Keratinocyte (primary cell): ENCODE measurements at regions not wholly inside any gene's neighbourhood (a gene's known extent, or its start where the extent isn't known, plus 50 kb on each side); places are given as distances from the start of the nearest gene placed in this dataset.
A peak's percentile ranks its signal among the peaks of the same experiment; 100 is the strongest.

Experiments used
- DNase-seq: peaks from one replicate; pipeline ENCODE4 v3.0.0-alpha.2; 2011; ENCODE audit warnings: low read depth, missing footprints, low spot score
- FAIRE-seq: peaks from 2 replicates; lab custom pipeline; 2011; peaks lifted over from hg19 to GRCh38; lab: Jason Lieb, UNC
- H2AFZ ChIP-seq: 2 replicates; pipeline ENCODE4 v1.6.0; 2012; ENCODE audit warnings: low read length, control low read depth, inconsistent platforms; ENCODE audit not compliant: control insufficient read depth
- H3K27ac ChIP-seq: 2 replicates; pipeline ENCODE4 v1.5.1; 2011; ENCODE audit warnings: low read length; ENCODE audit not compliant: control insufficient read depth, insufficient read depth
- H3K27me3 ChIP-seq: 3 replicates; pipeline ENCODE4 v1.6.0; 2011; ENCODE audit warnings: low read length; ENCODE audit not compliant: control insufficient read depth, insufficient read depth; ENCODE audit errors: extremely low read depth
- H3K36me3 ChIP-seq, 2 experiments: 2 replicates in 1 of 2; 3 replicates in 1 of 2; pipeline ENCODE4 v1.5.1; 2011; ENCODE audit warnings: low read length in 2 of 2, mild to moderate bottlenecking in 1 of 2; ENCODE audit not compliant: control insufficient read depth in 2 of 2, insufficient read depth in 2 of 2; ENCODE audit errors: extremely low read depth in 1 of 2
- H3K4me1 ChIP-seq: 3 replicates; pipeline ENCODE4 v1.5.1; 2011; ENCODE audit warnings: low read length; ENCODE audit not compliant: control insufficient read depth, insufficient read depth; ENCODE audit errors: extremely low read depth
- H3K4me2 ChIP-seq: 3 replicates; pipeline ENCODE4 v1.6.0; 2011; ENCODE audit warnings: low read depth, low read length; ENCODE audit not compliant: control insufficient read depth, insufficient read depth; ENCODE audit errors: extremely low read depth
- H3K4me3 ChIP-seq, 3 experiments: fragments of 200-600 bp in 1 of 3; sonication (generic) in 1 of 3; 2 replicates in 2 of 3; 3 replicates in 1 of 3; pipeline ENCODE4 v1.5.1; 2011 to 2016; ENCODE audit warnings: low read length in 3 of 3, mild to moderate bottlenecking in 3 of 3, control low read depth in 2 of 3, inconsistent platforms in 1 of 3, low read depth in 1 of 3, mixed read lengths in 1 of 3, mixed run types in 1 of 3, moderate library complexity in 1 of 3; ENCODE audit not compliant: control insufficient read depth in 2 of 3, insufficient read depth in 2 of 3; ENCODE audit errors: extremely low read depth in 1 of 3
- H3K79me2 ChIP-seq: 2 replicates; pipeline ENCODE4 v1.6.0; 2012; ENCODE audit warnings: low read length; ENCODE audit not compliant: control insufficient read depth, insufficient read depth
- H3K9ac ChIP-seq: 3 replicates; pipeline ENCODE4 v1.6.0; 2011; ENCODE audit warnings: low read length; ENCODE audit not compliant: control insufficient read depth, insufficient read depth; ENCODE audit errors: extremely low read depth
- H3K9me1 ChIP-seq: 3 replicates; pipeline ENCODE4 v1.6.0; 2011; ENCODE audit warnings: low read length; ENCODE audit not compliant: control insufficient read depth, insufficient read depth; ENCODE audit errors: extremely low read depth
- H3K9me3 ChIP-seq: 2 replicates; pipeline ENCODE4 v1.5.1; 2012; ENCODE audit warnings: low read depth, low read length; ENCODE audit not compliant: control insufficient read depth
- H4K20me1 ChIP-seq: 3 replicates; pipeline ENCODE4 v1.6.0; 2011; ENCODE audit warnings: low read length; ENCODE audit not compliant: control insufficient read depth, insufficient read depth; ENCODE audit errors: extremely low read depth
- CTCF ChIP-seq, 3 experiments: IDR thresholded peaks in 1 of 3; conservative IDR thresholded peaks in 1 of 3; optimal IDR thresholded peaks in 1 of 3; 2 replicates in 2 of 3; 3 replicates in 1 of 3; pipeline versions ENCODE3 to v1.5.1; 2011; ENCODE audit warnings: low read length in 3 of 3, mild to moderate bottlenecking in 3 of 3, moderate library complexity in 2 of 3, control low read depth in 1 of 3, inconsistent platforms in 1 of 3; ENCODE audit not compliant: insufficient read depth in 2 of 3; ENCODE audit errors: extremely low read depth in 1 of 3
- EZH2 ChIP-seq: IDR thresholded peaks from one replicate; pipeline ENCODE4 v1.6.1; 2012; ENCODE audit warnings: inconsistent platforms, mild to moderate bottlenecking, low read length, moderate library complexity
- dilution Hi-C: fragments of 300-500 bp; cut with MboI; formaldehyde crosslinking; loops from one replicate; pipeline ENCODE4 v1.7.0; 2020; ENCODE audit warnings: low sequenced_read_pairs; ENCODE audit not compliant: extremely low pct_ligation_motif_present

GRCh38 chr15:81589671-81590070, 215.7 kb upstream of the TMC3 start:
- Histone ChIP-seq H4K20me1 (no peaks in the 10 kb centered on the region), H3K79me2 (no peaks in the 10 kb centered on the region), H3K27me3 (no peaks in the 10 kb centered on the region), H2AFZ (no peak overlapping the region), H3K4me2 (no peak overlapping the region), H3K9me3 (no peaks in the 10 kb centered on the region), H3K27ac (no peak overlapping the region), H3K9ac (no peak overlapping the region), H3K9me1 (no peaks in the 10 kb centered on the region), H3K36me3 (no peaks in the 10 kb centered on the region), H3K4me3 (no peak overlapping the region), H3K4me1 (peaks cover 5% of the 10 kb centered on the region)
- DNase-seq (no peak), FAIRE-seq (no peak)
- dilution Hi-C loops = no loop called here
- TF ChIP-seq EZH2 (no peak), CTCF (optimal IDR thresholded peaks at IDR 0.05 in 1 of 3, IDR thresholded peaks at IDR 0.05 in 1 of 3, conservative IDR thresholded peaks at IDR 0.05 in 1 of 3; ENCODE audit: extremely low read depth in 1 of 3, insufficient read depth in 2 of 3, low read length in 3 of 3) (no peak)

GRCh38 chr15:81575436-81576123, 201.6 kb upstream of the TMC3 start:
- Histone ChIP-seq H3K4me3 (no peak overlapping the region), H3K27me3 (no peaks in the 10 kb centered on the region), H4K20me1 (no peaks in the 10 kb centered on the region), H3K4me1 (peaks cover 6% of the 10 kb centered on the region), H3K27ac (no peak overlapping the region), H3K4me2 (peak overlapping the region; percentile 37), H3K9me3 (no peaks in the 10 kb centered on the region), H3K9ac (no peak overlapping the region), H2AFZ (no peak overlapping the region), H3K79me2 (no peaks in the 10 kb centered on the region), H3K36me3 (no peaks in the 10 kb centered on the region), H3K9me1 (no peaks in the 10 kb centered on the region)
- peak; percentile 34 for FAIRE-seq
- peak; percentile 1 for DNase-seq
- dilution Hi-C loops = no loop called here
- no peak for TF ChIP-seq EZH2
- TF ChIP-seq CTCF (optimal IDR thresholded peaks at IDR 0.05 in 1 of 3, IDR thresholded peaks at IDR 0.05 in 1 of 3, conservative IDR thresholded peaks at IDR 0.05 in 1 of 3; ENCODE audit: extremely low read depth in 1 of 3, insufficient read depth in 2 of 3, low read length in 3 of 3) = no peak
